Activated naive CD4-positive, alpha-beta T cell treated with anti-CD3 and anti-CD28 coated beads, Interleukin-2, amount 10 ng/mL, durations not matched to agents 7 days and 5 days (primary cell): ENCODE measurements at regions not wholly inside any gene's neighbourhood (a gene's known extent, or its start where the extent isn't known, plus 50 kb on each side); places are given as distances from the start of the nearest gene placed in this dataset.
"Not testable (repeated sequence)": the region's sequence is repeated elsewhere in the genome, so short reads cannot be mapped to it uniquely, and the experiment has no call there.

Experiments
- CTCF ChIA-PET: fragments of 350-600 bp; sonication (Branson Sonifier 250); formaldehyde crosslinking; loops from one replicate; lab custom pipeline; 2021; ENCODE audit warnings: antibody characterized with exemption; lab: Charles Lee
- DNase-seq: peaks from one replicate; pipeline ENCODE4 v3.0.0-alpha.2; 2020
- H3K27ac Mint-ChIP-seq: one replicate; pipeline ENCODE4 v1.8.0; 2021; ENCODE audit warnings: mild to moderate bottlenecking, moderate library complexity, mixed read lengths
- H3K27me3 Mint-ChIP-seq: one replicate; pipeline ENCODE4 v1.8.0; 2021; ENCODE audit warnings: mild to moderate bottlenecking, mixed read lengths
- H3K36me3 Mint-ChIP-seq: one replicate; pipeline ENCODE4 v1.8.0; 2021; ENCODE audit warnings: mixed read lengths
- H3K4me1 Mint-ChIP-seq: one replicate; pipeline ENCODE4 v1.8.0; 2021; ENCODE audit warnings: mixed read lengths
- H3K4me3 Mint-ChIP-seq: one replicate; pipeline ENCODE4 v1.8.0; 2021; ENCODE audit warnings: mild to moderate bottlenecking, moderate library complexity, mixed read lengths
- H3K9me3 Mint-ChIP-seq: one replicate; pipeline ENCODE4 v1.8.0; 2021; ENCODE audit warnings: mixed read lengths

DNA sequence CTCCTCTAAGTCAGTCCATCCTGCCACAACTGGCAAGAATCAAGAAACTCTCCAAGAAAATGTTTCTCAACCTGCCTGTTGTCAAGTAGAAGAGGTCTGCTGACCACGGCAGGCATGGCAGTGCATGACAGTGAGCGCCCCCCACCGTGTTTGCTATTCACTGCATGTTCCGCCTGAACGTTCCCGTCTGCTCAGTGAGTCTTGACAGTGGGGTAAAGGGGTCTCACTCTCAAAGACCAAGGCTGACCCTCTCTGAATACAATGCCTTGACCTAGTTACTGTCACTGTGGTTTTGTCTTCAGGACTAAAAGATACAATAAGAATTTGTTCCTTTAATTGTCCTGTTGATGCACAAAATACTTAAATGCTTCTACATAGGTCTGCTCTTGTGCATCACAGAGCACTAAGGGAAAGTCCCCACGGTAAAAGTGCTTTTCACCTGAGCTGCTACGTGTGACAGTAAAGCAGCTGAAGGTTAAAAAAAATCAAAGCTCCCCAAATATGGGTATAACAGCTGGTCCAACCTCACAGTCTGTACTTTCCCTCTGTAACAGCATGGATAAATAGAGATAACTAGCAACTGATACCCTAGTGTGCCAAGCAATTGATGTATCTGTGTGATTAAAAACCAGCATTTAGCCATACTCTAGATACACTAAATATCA lies 555.8 kb upstream of the ZNF337 start:
- H3K4me3 Mint-ChIP-seq, DNase-seq, H3K27ac Mint-ChIP-seq, H3K36me3 Mint-ChIP-seq, H3K4me1 Mint-ChIP-seq, H3K27me3 Mint-ChIP-seq, CTCF ChIA-PET: not testable (repeated sequence)
- H3K9me3 Mint-ChIP-seq: peaks cover 15% of the 10 kb centered on the region

DNA sequence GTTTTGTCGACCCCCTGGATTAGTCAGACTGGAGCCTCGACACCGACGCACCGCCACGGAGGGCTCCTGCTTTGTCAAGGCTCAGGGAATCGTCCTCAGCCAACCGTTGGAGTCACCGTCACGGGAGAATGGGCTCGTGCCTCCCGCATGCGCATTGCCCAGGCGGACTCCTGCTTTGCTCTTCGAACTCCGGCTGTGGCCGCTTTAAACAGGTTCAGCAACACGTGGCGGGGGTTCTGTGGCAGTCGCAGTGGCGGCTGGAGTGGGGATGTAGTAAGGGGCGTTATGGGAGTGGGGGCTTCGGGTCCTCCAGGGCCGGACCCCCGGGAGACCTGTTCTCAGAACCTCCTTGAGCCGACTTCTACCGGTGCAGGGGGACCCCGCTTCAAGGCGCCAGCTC lies 554.7 kb upstream of the ZNF337 start:
- DNase-seq, H3K36me3 Mint-ChIP-seq, H3K4me1 Mint-ChIP-seq, H3K27ac Mint-ChIP-seq, H3K4me3 Mint-ChIP-seq, H3K27me3 Mint-ChIP-seq, CTCF ChIA-PET: not testable (repeated sequence)
- H3K9me3 Mint-ChIP-seq: peaks cover 14% of the 10 kb centered on the region

DNA sequence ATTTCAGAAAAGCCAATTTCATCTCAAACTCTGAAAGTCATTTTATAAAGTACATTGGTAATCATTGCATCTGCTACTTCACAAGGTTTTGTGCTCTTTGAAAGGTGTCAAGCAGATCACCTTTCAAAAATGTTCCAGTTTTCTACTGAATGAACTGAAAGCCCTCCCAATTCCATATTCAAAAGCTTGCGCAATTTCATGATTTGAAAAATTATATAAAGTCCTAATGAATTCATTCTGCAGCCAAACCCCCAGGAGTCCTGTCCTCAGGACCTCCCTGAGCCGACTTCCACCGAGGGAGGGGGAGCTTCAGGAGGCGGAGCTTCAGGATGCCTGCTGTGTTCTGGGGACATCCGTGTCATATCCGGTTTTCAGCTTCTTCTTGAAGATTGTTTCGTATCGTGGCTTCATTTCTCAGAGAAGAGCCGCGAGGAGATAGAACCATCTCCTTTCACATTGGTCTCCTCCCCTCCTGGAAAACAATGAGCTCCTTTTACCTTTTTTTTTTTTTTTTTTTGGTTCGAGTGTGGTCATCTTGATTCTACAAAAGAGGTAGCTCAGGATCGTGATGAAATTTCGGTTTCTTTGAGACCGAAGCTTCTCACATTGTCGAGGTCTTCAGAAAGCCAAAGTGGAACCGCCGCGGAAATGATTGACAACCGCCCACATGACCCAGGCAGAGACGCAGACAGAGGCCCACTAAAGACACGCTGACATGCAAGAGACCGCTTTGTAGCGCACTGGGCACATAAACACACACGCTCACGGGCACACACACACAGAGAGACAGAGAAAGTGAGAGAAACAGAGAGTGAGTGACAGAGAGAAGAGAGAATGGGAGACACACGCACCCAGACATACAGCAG lies 553.8 kb upstream of the ZNF337 start:
- H3K4me1 Mint-ChIP-seq, CTCF ChIA-PET, H3K36me3 Mint-ChIP-seq, H3K27me3 Mint-ChIP-seq, DNase-seq, H3K4me3 Mint-ChIP-seq, H3K27ac Mint-ChIP-seq: not testable (repeated sequence)
- peaks cover 16% of the 10 kb centered on the region for H3K9me3 Mint-ChIP-seq

DNA sequence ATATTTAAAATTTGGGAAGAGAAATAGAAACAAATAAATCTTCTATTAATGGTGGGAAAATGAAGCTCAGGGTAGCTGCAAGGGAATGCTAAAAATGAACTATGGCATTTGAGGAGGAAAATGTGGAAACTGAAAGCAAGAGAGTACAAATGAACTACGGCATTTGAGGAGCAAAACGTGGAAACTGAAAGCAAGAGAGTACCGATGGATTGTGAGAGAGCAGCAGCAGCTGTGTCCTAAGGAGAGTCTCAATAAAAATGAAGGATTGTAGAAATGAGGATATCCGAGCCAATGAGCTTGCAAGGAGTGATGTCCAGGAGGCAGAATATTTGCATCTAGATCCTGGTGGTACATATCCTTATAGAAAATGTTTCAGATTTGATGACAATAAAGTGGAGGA lies 547.1 kb upstream of the ZNF337 start:
- no peaks in the 10 kb centered on the region for H3K27me3 Mint-ChIP-seq
- CTCF ChIA-PET: no interaction called here

DNA sequence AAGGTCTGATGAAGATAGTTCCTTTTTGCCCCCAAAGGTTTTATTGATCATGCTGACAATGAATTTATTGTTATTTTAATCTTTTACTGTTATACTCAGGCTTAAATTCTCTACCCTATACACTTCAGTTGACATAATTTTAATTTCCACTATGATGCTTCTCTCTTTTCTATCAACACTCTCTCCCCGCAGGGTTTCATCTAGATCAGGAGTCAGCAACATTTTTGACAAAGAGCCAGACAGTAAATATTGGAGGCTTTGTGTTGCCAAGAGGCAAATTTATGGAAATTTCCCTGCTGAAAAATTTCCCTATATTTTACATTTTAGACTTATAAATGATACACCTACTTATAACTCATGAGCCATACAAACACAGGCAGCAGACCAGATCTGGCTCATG lies 524.0 kb upstream of the ZNF337 start:
- DNase-seq, H3K9me3 Mint-ChIP-seq, CTCF ChIA-PET, H3K27ac Mint-ChIP-seq, H3K4me3 Mint-ChIP-seq, H3K36me3 Mint-ChIP-seq, H3K27me3 Mint-ChIP-seq, H3K4me1 Mint-ChIP-seq: not testable (repeated sequence)

More for the DNA sequence above, 547.1 kb upstream of the ZNF337 start:
- no peak overlapping the region for H3K4me3 Mint-ChIP-seq
- peaks cover 23% of the 10 kb centered on the region for H3K9me3 Mint-ChIP-seq
- no peak for DNase-seq
- H3K36me3 Mint-ChIP-seq: no peaks in the 10 kb centered on the region
- H3K4me1 Mint-ChIP-seq: no peaks in the 10 kb centered on the region
- no peak overlapping the region for H3K27ac Mint-ChIP-seq

DNA sequence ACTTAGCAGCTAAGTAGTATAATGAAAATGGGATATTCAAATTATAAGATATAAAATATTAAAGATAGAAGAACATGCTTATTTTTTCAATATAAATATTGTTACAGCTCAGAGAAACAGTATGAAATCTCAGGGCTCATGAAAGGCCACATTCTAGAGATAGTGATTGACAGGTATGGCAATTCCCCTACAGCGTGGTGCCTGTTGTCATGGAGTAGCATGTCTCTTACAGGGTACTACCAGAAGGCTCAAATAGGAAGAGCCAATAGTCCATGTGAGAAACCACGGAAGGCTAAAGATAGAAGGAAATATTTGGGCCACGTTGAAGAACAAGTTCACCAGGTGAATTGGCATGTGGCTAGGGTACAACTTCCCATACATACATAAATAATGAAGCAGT lies 522.9 kb upstream of the ZNF337 start:
- H3K4me3 Mint-ChIP-seq, DNase-seq, H3K27me3 Mint-ChIP-seq, CTCF ChIA-PET, H3K27ac Mint-ChIP-seq, H3K4me1 Mint-ChIP-seq, H3K36me3 Mint-ChIP-seq, H3K9me3 Mint-ChIP-seq: not testable (repeated sequence)

DNA sequence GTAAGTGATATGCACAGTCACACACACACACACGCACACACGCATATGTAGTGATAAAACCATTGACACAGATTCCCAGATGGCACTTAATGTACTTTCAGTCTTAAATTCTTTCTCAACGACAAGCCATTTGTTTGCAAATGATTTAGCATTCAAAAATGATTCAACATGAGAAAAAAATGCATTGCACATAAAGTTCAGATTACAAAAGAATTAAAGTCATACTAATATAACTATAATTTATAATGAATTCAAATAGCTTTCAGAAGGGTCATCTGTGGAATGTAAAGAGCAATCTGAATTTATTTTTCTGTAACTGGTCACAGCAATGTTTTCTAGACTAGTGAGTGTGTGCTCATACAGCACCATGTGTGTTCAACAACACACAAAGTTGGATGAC lies 521.6 kb upstream of the ZNF337 start:
- no peaks in the 10 kb centered on the region for H3K27me3 Mint-ChIP-seq
- DNase-seq: no peak
- H3K36me3 Mint-ChIP-seq: peaks cover 4% of the 10 kb centered on the region
- H3K9me3 Mint-ChIP-seq: peaks cover 9% of the 10 kb centered on the region
- no peak overlapping the region for H3K27ac Mint-ChIP-seq
- no peak overlapping the region for H3K4me3 Mint-ChIP-seq
- H3K4me1 Mint-ChIP-seq: peaks cover under 1% of the 10 kb centered on the region
- CTCF ChIA-PET: no interaction called here

DNA sequence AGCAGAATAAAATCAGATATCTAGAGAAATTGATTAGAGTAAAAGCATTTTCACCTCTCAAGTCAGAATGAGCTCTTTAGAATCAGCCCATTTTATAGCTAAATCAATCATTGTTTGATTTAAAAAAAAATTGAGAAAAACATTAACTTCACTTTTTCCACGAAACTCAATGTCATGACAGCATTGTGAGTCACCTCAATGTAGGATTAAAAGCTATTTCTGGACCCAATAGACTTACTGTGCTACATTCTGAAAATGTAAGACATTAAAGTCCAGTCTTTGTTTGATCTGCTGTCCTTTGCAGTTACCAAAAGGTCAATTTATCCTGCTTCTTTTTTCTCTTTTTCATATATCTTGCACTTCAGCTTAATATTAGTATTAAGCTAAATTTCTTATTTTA lies 519.4 kb upstream of the ZNF337 start:
- DNase-seq: no peak
- Mint-ChIP-seq H3K27me3 (no peaks in the 10 kb centered on the region), H3K27ac (no peak overlapping the region), H3K36me3 (peaks cover 4% of the 10 kb centered on the region), H3K9me3 (peaks cover 5% of the 10 kb centered on the region), H3K4me3 (no peak overlapping the region), H3K4me1 (peaks cover 7% of the 10 kb centered on the region)
- CTCF ChIA-PET: no interaction called here

DNA sequence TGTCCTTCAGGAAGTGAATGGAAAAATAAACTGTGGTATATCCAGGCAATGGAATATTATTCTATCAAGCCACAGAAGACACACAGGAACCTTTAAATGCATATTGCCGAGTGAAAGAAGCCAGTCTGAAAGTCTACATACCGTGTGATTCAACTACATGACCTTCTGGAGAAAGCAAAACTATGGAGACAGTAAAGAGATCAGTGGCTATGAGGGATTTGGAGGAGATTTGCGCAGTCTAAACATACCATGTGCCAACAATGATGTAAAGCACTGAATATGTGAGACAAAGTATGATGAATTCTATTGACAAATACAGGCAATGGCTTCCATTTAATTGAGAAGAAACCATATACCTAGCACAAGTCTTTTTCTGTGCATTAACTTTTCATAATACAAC lies 518.3 kb upstream of the ZNF337 start:
- Mint-ChIP-seq H3K27ac (no peak overlapping the region), H3K36me3 (peaks cover 8% of the 10 kb centered on the region), H3K4me1 (peaks cover 11% of the 10 kb centered on the region), H3K9me3 (peaks cover 5% of the 10 kb centered on the region), H3K4me3 (no peak overlapping the region), H3K27me3 (no peaks in the 10 kb centered on the region)
- CTCF ChIA-PET: no interaction called here
- no peak for DNase-seq

DNA sequence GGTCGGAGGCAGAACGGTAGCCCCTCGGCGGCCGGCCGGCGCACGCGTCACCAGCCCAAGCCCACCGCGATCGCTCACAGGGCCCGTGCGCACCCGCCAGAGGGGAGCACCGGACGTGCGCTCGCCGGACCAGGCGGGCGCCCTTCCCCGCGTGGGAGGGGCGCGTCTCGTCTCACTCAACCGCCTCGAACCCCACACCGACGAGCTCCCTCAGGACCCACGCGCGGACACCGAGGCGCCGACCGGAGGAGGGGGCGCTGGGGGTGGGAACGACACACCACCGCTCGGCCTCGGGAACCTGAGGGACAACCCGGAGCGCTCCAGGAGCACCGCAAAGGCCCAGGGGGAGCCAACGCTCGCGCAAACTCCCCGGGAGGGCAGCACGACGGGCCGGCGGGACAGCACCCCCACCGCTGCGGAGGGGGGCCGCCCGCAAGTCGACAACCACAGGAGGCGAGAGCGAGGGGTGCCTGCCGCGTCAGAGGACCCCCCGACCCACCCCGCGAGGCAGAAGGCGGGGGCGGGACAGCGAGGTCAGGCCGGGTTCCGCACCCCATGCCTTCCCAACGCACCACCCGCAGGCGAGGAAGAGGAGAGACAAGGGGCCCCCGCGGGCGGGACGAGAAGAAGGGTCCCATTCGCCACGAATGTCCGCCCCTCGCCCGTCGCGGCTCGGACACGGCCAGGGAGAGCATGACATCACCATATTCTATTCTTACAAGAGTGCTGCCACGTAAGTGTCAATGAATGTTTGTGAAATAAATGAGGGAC lies 512.7 kb upstream of the ZNF337 start:
- H3K36me3 Mint-ChIP-seq: peaks cover 11% of the 10 kb centered on the region
- no peak overlapping the region for H3K27ac Mint-ChIP-seq
- CTCF ChIA-PET: no interaction called here
- DNase-seq: peak; percentile 23
- peaks cover 20% of the 10 kb centered on the region for H3K4me1 Mint-ChIP-seq
- H3K27me3 Mint-ChIP-seq: peaks cover 19% of the 10 kb centered on the region
- H3K9me3 Mint-ChIP-seq: peaks cover 5% of the 10 kb centered on the region
- peak overlapping the region; percentile 65 for H3K4me3 Mint-ChIP-seq

DNA sequence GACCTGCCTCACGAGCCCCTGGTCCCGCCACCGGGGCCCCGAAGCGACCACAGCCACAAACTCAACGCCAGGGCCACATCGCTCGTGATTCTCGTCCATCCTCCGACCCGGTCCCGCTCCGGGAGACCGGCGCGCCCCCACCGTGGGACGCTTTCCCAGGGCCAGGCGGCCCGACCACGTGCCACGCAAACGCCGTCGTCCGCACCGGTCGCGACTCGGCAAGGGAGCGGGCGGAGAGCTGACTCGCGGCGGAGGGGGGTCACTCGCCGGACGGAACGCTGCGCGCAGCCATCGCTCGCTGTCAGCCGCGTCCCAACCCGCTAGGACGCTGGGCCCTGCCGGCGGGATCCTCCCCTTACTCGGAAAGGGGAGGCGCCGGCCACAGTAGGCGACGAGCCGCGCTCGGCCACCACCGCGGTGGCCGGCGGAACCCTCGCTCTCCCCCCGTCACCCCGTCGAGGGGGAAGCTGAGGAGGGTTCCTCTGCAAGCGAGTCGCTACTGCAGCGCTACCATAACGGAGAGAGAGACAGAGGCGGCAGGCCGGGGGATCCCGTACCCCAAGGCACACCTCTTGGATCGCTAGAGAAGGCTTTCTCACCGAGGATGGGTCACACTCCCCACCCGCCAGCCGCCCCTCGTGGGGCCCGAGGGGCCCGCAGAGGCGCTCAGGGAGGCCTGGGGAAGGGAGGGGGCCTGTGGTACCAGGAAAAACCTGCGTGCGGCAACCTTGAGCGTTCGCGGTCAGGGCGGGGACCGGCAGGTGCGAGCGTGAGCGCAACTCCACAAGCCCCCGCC lies 511.8 kb upstream of the ZNF337 start:
- Mint-ChIP-seq H3K27me3 (peaks cover 19% of the 10 kb centered on the region), H3K9me3 (peaks cover 5% of the 10 kb centered on the region), H3K27ac (no peak overlapping the region), H3K4me1 (peaks cover 20% of the 10 kb centered on the region), H3K36me3 (peaks cover 10% of the 10 kb centered on the region), H3K4me3 (peak overlapping the region; percentile 28)
- peak; percentile 66 for DNase-seq
- CTCF ChIA-PET: no interaction called here

DNA sequence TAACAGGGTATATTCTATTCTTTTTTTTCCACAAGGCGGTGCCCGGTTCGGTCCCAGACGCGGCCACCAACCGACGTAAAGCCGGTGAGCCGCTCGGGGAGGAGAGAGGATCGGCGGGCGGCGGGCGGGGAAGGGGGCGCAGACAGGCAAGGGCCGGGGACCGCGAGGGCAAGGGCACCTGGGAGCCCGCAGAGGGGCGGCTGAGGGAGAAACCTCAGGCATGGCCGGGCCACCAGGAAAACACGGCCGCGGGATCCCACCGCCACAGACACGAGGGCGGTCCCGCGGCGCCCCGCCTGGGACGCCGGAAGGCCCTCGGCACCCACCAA lies 511.3 kb upstream of the ZNF337 start:
- peak; percentile 23 for DNase-seq
- H3K9me3 Mint-ChIP-seq, H3K36me3 Mint-ChIP-seq: not testable (repeated sequence)

DNA sequence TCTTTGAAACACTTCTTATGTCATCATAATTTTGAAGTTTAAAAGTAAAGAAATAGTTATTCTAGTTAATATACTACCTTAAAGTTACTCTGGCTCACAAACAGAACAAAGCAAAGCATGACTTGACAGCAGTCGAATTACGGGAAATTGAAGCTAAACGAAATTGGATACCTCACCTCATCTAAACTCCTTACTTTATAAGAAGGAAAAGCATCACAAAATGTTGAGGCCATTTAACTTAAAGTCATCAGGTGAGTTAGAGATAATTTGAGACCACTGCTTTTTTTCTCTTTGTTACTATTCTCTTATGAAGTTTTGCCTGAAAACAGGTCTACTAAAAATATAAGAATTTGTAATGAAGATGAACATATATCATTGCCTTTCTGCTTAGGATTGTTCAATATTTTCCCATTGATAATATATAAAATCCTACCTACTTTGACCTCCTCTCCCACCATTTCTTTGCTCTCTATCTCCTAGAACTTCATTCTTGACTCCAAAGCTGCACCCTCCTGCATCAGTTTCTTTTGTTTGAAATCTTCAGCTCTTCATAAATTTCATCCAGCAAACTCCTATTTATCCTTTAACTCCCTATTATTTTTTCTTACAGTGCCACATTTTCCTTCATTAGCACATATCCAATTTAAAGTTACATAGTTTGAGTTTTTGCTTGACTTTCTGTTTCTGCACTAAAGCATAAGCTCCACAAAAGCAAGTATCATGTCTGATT lies 510.7 kb upstream of the ZNF337 start:
- Mint-ChIP-seq H3K4me3 (peak overlapping the region; percentile 64), H3K4me1 (peaks cover 17% of the 10 kb centered on the region)

More for the DNA sequence above, 511.3 kb upstream of the ZNF337 start:
- Mint-ChIP-seq H3K4me1 (peaks cover 17% of the 10 kb centered on the region), H3K27me3 (peaks cover 19% of the 10 kb centered on the region), H3K4me3 (peak overlapping the region; percentile 64), H3K27ac (peak overlapping the region; percentile 25)
- CTCF ChIA-PET: not testable (repeated sequence)

More for the DNA sequence above, 510.7 kb upstream of the ZNF337 start:
- CTCF ChIA-PET: no interaction called here
- Mint-ChIP-seq H3K27me3 (peaks cover 19% of the 10 kb centered on the region), H3K9me3 (peaks cover 11% of the 10 kb centered on the region), H3K36me3 (peaks cover 9% of the 10 kb centered on the region), H3K27ac (peak overlapping the region; percentile 25)
- no peak for DNase-seq
